DOHH2 (cell line): ENCODE measurements at regions not wholly inside any gene's neighbourhood (a gene's known extent, or its start where the extent isn't known, plus 50 kb on each side); places are given as distances from the start of the nearest gene placed in this dataset.

ENCODE experiments used
- H3F3A ChIP-seq: fragments of 200-600 bp; sonication (generic), shearing (Covaris generic); 2 replicates; pipeline ENCODE4 v1.6.0; 2016; ENCODE audit warnings: antibody characterized with exemption, mild to moderate bottlenecking; ENCODE audit not compliant: control insufficient read depth, insufficient read depth
- H3K27ac ChIP-seq: fragments of 200-600 bp; sonication (generic); 2 replicates; pipeline ENCODE4 v1.5.1; 2014; ENCODE audit warnings: low read depth, mild to moderate bottlenecking, low read length, moderate library complexity
- H3K27me3 ChIP-seq: fragments of 200-600 bp; sonication (generic); 2 replicates; pipeline ENCODE4 v1.6.1; 2014; ENCODE audit warnings: mild to moderate bottlenecking, low read length, mixed read lengths; ENCODE audit not compliant: control insufficient read depth
- H3K36me3 ChIP-seq: fragments of 200-600 bp; sonication (generic); 2 replicates; pipeline ENCODE4 v1.6.1; 2014; ENCODE audit warnings: mild to moderate bottlenecking, low read length, moderate library complexity, mixed read lengths; ENCODE audit not compliant: control insufficient read depth
- H3K4me1 ChIP-seq: fragments of 200-600 bp; sonication (generic); 2 replicates; pipeline ENCODE4 v1.6.1; 2014; ENCODE audit warnings: mild to moderate bottlenecking, low read length, mixed read lengths; ENCODE audit not compliant: control insufficient read depth
- H3K4me2 ChIP-seq: fragments of 200-600 bp; sonication (generic); 2 replicates; pipeline ENCODE4 v1.6.0; 2014; ENCODE audit warnings: mild to moderate bottlenecking, low read length, moderate library complexity
- H3K4me3 ChIP-seq: fragments of 200-600 bp; sonication (generic); 2 replicates; pipeline ENCODE4 v1.5.1; 2014; ENCODE audit warnings: mild to moderate bottlenecking, low read length, mixed read lengths
- H3K79me2 ChIP-seq: fragments of 200-600 bp; sonication (generic); 2 replicates; pipeline ENCODE4 v1.6.1; 2014; ENCODE audit warnings: mild to moderate bottlenecking, low read length, mixed read lengths; ENCODE audit not compliant: control insufficient read depth
- H3K9me2 ChIP-seq: fragments of 200-600 bp; sonication (generic); replicated peaks from 2 replicates; pipeline ENCODE4 v1.6.1; 2014; ENCODE audit warnings: mild to moderate bottlenecking, low read length, mixed read lengths; ENCODE audit not compliant: control insufficient read depth
- H3K9me3 ChIP-seq: fragments of 200-600 bp; sonication (generic); 2 replicates; pipeline ENCODE4 v1.6.1; 2014; ENCODE audit warnings: antibody characterized with exemption, low read length, mixed read lengths; ENCODE audit not compliant: control insufficient read depth, insufficient read depth
- H4K20me1 ChIP-seq: fragments of 200-600 bp; sonication (generic); 2 replicates; pipeline ENCODE4 v1.6.0; 2014; ENCODE audit warnings: low read depth, mild to moderate bottlenecking, antibody characterized with exemption, low read length, moderate library complexity; ENCODE audit not compliant: control insufficient read depth, insufficient read depth
- EZH2phosphoT487 ChIP-seq: fragments of 200-600 bp; sonication (generic); IDR thresholded peaks from 2 replicates; pipeline ENCODE4 v1.6.1; 2017; ENCODE audit warnings: borderline replicate concordance, mild to moderate bottlenecking, antibody characterized with exemption, low read length, moderate library complexity, mixed read lengths
- TF ChIP-seq, protein P1 (sequence below): fragments of 200-600 bp; sonication (generic); IDR thresholded peaks from one replicate; pipeline ENCODE4 v1.5.1; 2014; ENCODE audit warnings: antibody characterized with exemption, mild to moderate bottlenecking, low read depth, low read length; ENCODE audit not compliant: poor library complexity, severe bottlenecking

DNA sequence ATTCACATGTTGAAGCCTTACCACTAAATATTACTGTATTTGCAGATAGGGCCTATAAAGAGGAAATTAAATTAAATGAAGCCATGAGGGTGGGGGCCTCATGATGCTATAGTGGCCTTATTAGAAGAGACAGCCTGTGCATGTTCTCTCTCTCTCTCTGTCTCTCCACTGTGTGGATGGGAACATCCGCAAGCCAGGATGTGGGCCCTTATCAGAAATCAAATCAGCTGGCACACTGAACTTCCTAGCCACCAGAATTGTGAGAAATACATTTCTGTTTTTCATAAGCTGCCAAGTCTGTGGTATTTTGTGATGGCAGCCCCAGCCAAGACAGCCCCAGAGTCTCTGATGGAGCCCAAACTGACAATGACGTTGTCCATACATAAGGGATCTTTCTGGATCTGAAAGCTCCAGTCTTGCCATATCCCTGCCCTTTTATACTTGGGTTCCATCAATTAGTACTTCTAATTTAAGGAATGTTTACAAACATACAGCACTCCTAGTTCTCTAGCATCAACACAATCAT lies 300.5 kb upstream of the ATP10B start:
- Histone ChIP-seq H3K4me2 (no peak overlapping the region), H3K79me2 (no peaks in the 10 kb centered on the region), H3K9me3 (no peaks in the 10 kb centered on the region), H3F3A (no peaks in the 10 kb centered on the region), H3K4me3 (no peak overlapping the region), H4K20me1 (no peaks in the 10 kb centered on the region), H3K27me3 (no peaks in the 10 kb centered on the region), H3K27ac (no peak overlapping the region), H3K9me2 (no peaks in the 10 kb centered on the region), H3K36me3 (no peaks in the 10 kb centered on the region), H3K4me1 (no peaks in the 10 kb centered on the region)
- no peak for TF ChIP-seq EZH2phosphoT487
- TF ChIP-seq, protein P1, sequence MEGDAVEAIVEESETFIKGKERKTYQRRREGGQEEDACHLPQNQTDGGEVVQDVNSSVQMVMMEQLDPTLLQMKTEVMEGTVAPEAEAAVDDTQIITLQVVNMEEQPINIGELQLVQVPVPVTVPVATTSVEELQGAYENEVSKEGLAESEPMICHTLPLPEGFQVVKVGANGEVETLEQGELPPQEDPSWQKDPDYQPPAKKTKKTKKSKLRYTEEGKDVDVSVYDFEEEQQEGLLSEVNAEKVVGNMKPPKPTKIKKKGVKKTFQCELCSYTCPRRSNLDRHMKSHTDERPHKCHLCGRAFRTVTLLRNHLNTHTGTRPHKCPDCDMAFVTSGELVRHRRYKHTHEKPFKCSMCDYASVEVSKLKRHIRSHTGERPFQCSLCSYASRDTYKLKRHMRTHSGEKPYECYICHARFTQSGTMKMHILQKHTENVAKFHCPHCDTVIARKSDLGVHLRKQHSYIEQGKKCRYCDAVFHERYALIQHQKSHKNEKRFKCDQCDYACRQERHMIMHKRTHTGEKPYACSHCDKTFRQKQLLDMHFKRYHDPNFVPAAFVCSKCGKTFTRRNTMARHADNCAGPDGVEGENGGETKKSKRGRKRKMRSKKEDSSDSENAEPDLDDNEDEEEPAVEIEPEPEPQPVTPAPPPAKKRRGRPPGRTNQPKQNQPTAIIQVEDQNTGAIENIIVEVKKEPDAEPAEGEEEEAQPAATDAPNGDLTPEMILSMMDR: no peak

DNA sequence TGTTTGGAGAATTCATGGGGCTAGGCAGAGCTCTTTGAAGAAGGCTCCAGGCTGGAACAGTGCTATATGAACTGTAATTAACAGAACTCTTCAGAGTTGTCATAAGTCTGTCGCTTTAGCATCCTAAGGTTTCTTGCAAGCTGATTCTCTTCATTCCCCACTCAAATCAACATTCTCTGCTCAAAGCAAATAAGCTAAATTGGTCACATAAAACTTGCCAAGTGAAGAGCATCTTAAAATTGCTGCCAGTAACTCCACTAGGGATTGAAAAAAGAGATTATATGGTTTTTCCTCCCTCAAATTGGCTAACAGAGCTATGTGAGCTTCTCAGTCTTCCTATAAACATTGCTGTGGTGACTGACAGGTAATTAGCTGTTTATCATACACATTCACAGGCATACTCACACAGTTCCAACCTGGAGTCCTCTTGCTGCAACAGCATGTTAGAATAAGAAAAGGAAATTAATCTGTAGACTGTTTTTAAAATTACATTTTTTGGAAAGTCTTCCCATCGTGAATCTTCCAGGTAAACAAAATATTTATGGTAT lies 298.5 kb upstream of the ATP10B start:
- TF ChIP-seq, protein P1: no peak
- TF ChIP-seq EZH2phosphoT487: no peak
- H3K9me2 ChIP-seq: no peaks in the 10 kb centered on the region
- no peaks in the 10 kb centered on the region for H3K9me3 ChIP-seq
- no peaks in the 10 kb centered on the region for H3F3A ChIP-seq
- H3K36me3 ChIP-seq: no peaks in the 10 kb centered on the region
- H3K79me2 ChIP-seq: no peaks in the 10 kb centered on the region
- H3K4me2 ChIP-seq: no peak overlapping the region
- no peak overlapping the region for H3K27ac ChIP-seq
- H4K20me1 ChIP-seq: no peaks in the 10 kb centered on the region
- no peaks in the 10 kb centered on the region for H3K27me3 ChIP-seq
- no peak overlapping the region for H3K4me3 ChIP-seq
- no peaks in the 10 kb centered on the region for H3K4me1 ChIP-seq

DNA sequence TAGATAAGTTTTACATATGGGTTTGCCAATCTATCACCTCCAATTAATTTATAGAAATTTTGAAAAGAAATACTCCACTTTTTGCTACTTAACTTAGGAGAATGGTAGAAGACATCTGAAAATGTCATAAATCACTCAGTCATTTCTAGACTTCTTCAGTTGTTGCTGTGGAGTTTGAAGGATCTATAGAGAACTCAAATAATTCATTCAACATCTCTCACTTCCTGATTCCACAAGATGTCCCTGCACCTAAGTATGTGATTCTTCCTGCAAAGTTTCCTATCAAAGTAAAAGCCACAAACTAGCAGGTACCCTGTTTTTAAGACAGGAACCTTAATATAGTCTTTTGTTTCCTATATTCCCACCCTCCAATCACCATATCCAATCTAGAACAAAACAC lies 297.1 kb upstream of the ATP10B start:
- H3K27ac ChIP-seq: no peak overlapping the region
- H3K4me3 ChIP-seq: no peak overlapping the region
- H3K36me3 ChIP-seq: no peaks in the 10 kb centered on the region
- H3K4me2 ChIP-seq: no peak overlapping the region
- no peaks in the 10 kb centered on the region for H3K27me3 ChIP-seq
- no peaks in the 10 kb centered on the region for H3K9me2 ChIP-seq
- H4K20me1 ChIP-seq: no peaks in the 10 kb centered on the region
- H3F3A ChIP-seq: no peaks in the 10 kb centered on the region
- no peaks in the 10 kb centered on the region for H3K4me1 ChIP-seq
- TF ChIP-seq EZH2phosphoT487: no peak
- TF ChIP-seq, protein P1: no peak
- no peaks in the 10 kb centered on the region for H3K79me2 ChIP-seq
- no peaks in the 10 kb centered on the region for H3K9me3 ChIP-seq
